K562 (cell line): ENCODE measurements at regions not wholly inside any gene's neighbourhood (a gene's known extent, or its start where the extent isn't known, plus 50 kb on each side); places are given as distances from the start of the nearest gene placed in this dataset.

ENCODE experiments used
- CREB3L1 ChIP-seq: fragments of 450-650 bp; IDR thresholded peaks from 2 replicates; pipeline ENCODE4 v1.6.1; 2014; ENCODE audit warnings: low read depth, mild to moderate bottlenecking, moderate library complexity, borderline replicate concordance
- ETV1 ChIP-seq: fragments of 450-650 bp; conservative IDR thresholded peaks from 2 replicates; pipeline ENCODE4 v1.6.1; 2016; ENCODE audit warnings: missing genetic modification characterization, control low read depth, low read depth, missing compliant biosample characterization
- FOSL1 ChIP-seq: fragments of 200-800 bp; sonication (Bioruptor generic); conservative IDR thresholded peaks from 2 replicates; pipeline ENCODE4 v1.6.1; 2016; ENCODE audit warnings: missing genetic modification characterization, missing compliant biosample characterization
- MAX ChIP-seq: sonication (generic); formaldehyde crosslinking; IDR thresholded peaks from 2 replicates; pipeline ENCODE4 v1.9.0; 2022; ENCODE audit warnings: mild to moderate bottlenecking, missing genetic modification reagents
- NCOA6 ChIP-seq: fragments of 450-650 bp; IDR thresholded peaks from 2 replicates; pipeline ENCODE4 v1.6.1; 2017; ENCODE audit warnings: mild to moderate bottlenecking
- SIN3A ChIP-seq, 2 experiments: fragments of 150-350 bp in 1 of 2; IDR thresholded peaks; 2 replicates each; pipeline ENCODE4 v1.6.1; 2011 to 2016; ENCODE audit warnings: borderline replicate concordance in 2 of 2, low read depth in 2 of 2, low read length in 2 of 2, mild to moderate bottlenecking in 2 of 2, moderate library complexity in 2 of 2; ENCODE audit not compliant: control insufficient read depth in 1 of 2
- SMAD4 ChIP-seq: fragments of 250-450 bp; sonication (Bioruptor Pico); conservative IDR thresholded peaks from 2 replicates; pipeline ENCODE4 v1.8.0; 2021; ENCODE audit warnings: inconsistent platforms, mild to moderate bottlenecking, moderate library complexity
- STAT5A ChIP-seq: IDR thresholded peaks from 2 replicates; pipeline ENCODE4 v1.6.1; 2012; ENCODE audit warnings: low read length, inconsistent platforms, borderline replicate concordance
- TAF7 ChIP-seq: fragments of 450-650 bp; IDR thresholded peaks from 2 replicates; pipeline ENCODE4 v1.6.1; 2016; ENCODE audit warnings: missing genetic modification characterization, missing compliant biosample characterization
- XRCC4 ChIP-seq: IDR thresholded peaks from one replicate; pipeline ENCODE4 v1.6.1; 2011; ENCODE audit not compliant: insufficient read depth, insufficient read length; ENCODE audit errors: extremely low read depth
- YY1 ChIP-seq, 3 experiments: IDR thresholded peaks; 2 replicates each; pipeline ENCODE4 v1.6.1; 2011; ENCODE audit warnings: low read length in 2 of 3, mild to moderate bottlenecking in 2 of 3, moderate library complexity in 2 of 3, borderline replicate concordance in 1 of 3, control low read depth in 1 of 3, low read depth in 1 of 3; ENCODE audit not compliant: insufficient read depth in 3 of 3, insufficient replicate concordance in 2 of 3, control insufficient read depth in 1 of 3, insufficient read length in 1 of 3; ENCODE audit errors: extremely low read depth in 1 of 3
- ZKSCAN1 ChIP-seq: fragments of 150-350 bp; IDR thresholded peaks from 2 replicates; pipeline ENCODE4 v1.6.1; 2016; ENCODE audit warnings: low read depth, low read length
- ZNF239 ChIP-seq: fragments of 250-450 bp; sonication (Bioruptor Pico); IDR thresholded peaks from 2 replicates; pipeline ENCODE4 v1.4.0; 2020; ENCODE audit warnings: mild to moderate bottlenecking
- ZNF655 ChIP-seq: fragments of 250-450 bp; sonication (Bioruptor Pico); IDR thresholded peaks from 2 replicates; pipeline ENCODE4 v1.5.0; 2021

- TF ChIP-seq FOSL1 (tag) (peak; percentile 90), XRCC4 (no peak), ZNF655 (no peak), YY1 (IDR thresholded peaks at IDR 0.05; ENCODE audit: borderline replicate concordance in 1 of 3, control insufficient read depth in 1 of 3, extremely low read depth in 1 of 3, insufficient read depth in 3 of 3, insufficient read length in 1 of 3, insufficient replicate concordance in 2 of 3, low read depth in 1 of 3, low read length in 2 of 3) (no peak), MAX (CRISPR knock-in tag) (no peak), STAT5A (no peak), SIN3A (IDR thresholded peaks at IDR 0.05; ENCODE audit: borderline replicate concordance in 2 of 2, control insufficient read depth in 1 of 2, low read depth in 2 of 2, low read length in 2 of 2) (no peak), ZKSCAN1 (no peak), NCOA6 (no peak), CREB3L1 (no peak), TAF7 (tag) (peak; percentile 76), ETV1 (tag) (no peak; the same call in 1 of the 2 replicates), ZNF239 (CRISPR knock-in tag) (no peak), SMAD4 (CRISPR knock-in tag) (no peak)
Measured at GRCh38 chr18:1438458-1438910, 533.8 kb downstream of the ADCYAP1 start (continued).
